Thyroid gland (tissue), 4 donors: ENCODE measurements at regions not wholly inside any gene's neighbourhood (a gene's known extent, or its start where the extent isn't known, plus 50 kb on each side); places are given as distances from the start of the nearest gene placed in this dataset.

ENCODE experiments used
- DNase-seq, 2 donors: peaks; one replicate each; pipeline ENCODE4 v3.0.0-alpha.2; 2019
- H3K27ac ChIP-seq, 3 donors: fragments of 200-600 bp; sonication (generic); 1 replicate in 2 of 3; 2 replicates in 1 of 3; pipeline ENCODE4 v1.5.1; 2016 to 2019; ENCODE audit warnings: mild to moderate bottlenecking in 1 of 3, moderate library complexity in 1 of 3
- H3K27me3 ChIP-seq: fragments of 200-600 bp; sonication (generic); one replicate; pipeline ENCODE4 v1.5.1; 2019
- H3K36me3 ChIP-seq, 2 donors: fragments of 200-600 bp; sonication (generic); one replicate each; pipeline ENCODE4 v1.5.1; 2016 to 2019
- H3K4me1 ChIP-seq, 2 donors: fragments of 200-600 bp; sonication (generic); one replicate each; pipeline ENCODE4 v1.5.1; 2017 to 2019
- H3K4me3 ChIP-seq, 3 donors: fragments of 200-600 bp; sonication (generic); replicated peaks in 1 of 3; 1 replicate in 2 of 3; 2 replicates in 1 of 3; pipeline ENCODE4 v1.5.1; 2016; ENCODE audit warnings: mild to moderate bottlenecking in 1 of 3
- H3K9me3 ChIP-seq: fragments of 200-600 bp; sonication (generic); one replicate; pipeline ENCODE4 v1.5.1; 2017
- CTCF ChIP-seq, 6 experiments: fragments of 200-600 bp in 3 of 6; fragments of 450-650 bp in 3 of 6; sonication (generic) in 3 of 6; IDR thresholded peaks; one replicate each; pipeline ENCODE4 v1.5.1; 2016 to 2019; ENCODE audit warnings: antibody characterized with exemption in 6 of 6, mild to moderate bottlenecking in 2 of 6, inconsistent platforms in 1 of 6, moderate library complexity in 1 of 6
- POLR2A ChIP-seq, 2 donors: fragments of 450-650 bp; IDR thresholded peaks; one replicate each; pipeline ENCODE4 v1.6.1; 2017; ENCODE audit warnings: antibody characterized with exemption in 2 of 2, mild to moderate bottlenecking in 2 of 2, moderate library complexity in 1 of 2
- WGBS, 2 donors: methylation state at CpG; one replicate each; pipeline ENCODE4 v1.1.5; 2017; 5-methylcytosine and 5-hydroxymethylcytosine counted together
- intact Hi-C: fragments of 100-400 bp; cut with DNase I; formaldehyde crosslinking; loops from one replicate; pipeline ENCODE4 v1.15.1; 2023

GRCh38 chr20:60371384-60371783, 413.2 kb downstream of the CDH26 start:
- H3K36me3 ChIP-seq, result no peaks in the 10 kb centered on the region
- no peak overlapping the region for H3K27ac ChIP-seq
- H3K4me1 ChIP-seq, result peaks cover 0 to 15% of the 10 kb centered on the region in 2 donors
- no peak overlapping the region for H3K4me3 ChIP-seq
- no peak for DNase-seq
- no peaks in the 10 kb centered on the region for H3K27me3 ChIP-seq
- 72 to 74% methylated on average over 6 of the region's 6 CpGs for WGBS, 2 donors
- intact Hi-C loops, result no loop called here
- no peak for TF ChIP-seq POLR2A (IDR thresholded peaks at IDR 0.05)
- no peak for TF ChIP-seq CTCF (IDR thresholded peaks at IDR 0.05)
- no peaks in the 10 kb centered on the region for H3K9me3 ChIP-seq

- WGBS, 2 donors, result 50 to 55% methylated on average over 1 of the region's 1 CpG
- H3K36me3 ChIP-seq, result no peaks in the 10 kb centered on the region
- no peak for TF ChIP-seq CTCF (IDR thresholded peaks at IDR 0.05)
- TF ChIP-seq POLR2A (IDR thresholded peaks at IDR 0.05), result no peak
- no peaks in the 10 kb centered on the region for H3K9me3 ChIP-seq
- H3K4me1 ChIP-seq, result peaks cover 0 to 15% of the 10 kb centered on the region in 2 donors
- intact Hi-C loops, result no loop called here
- no peak for DNase-seq
- no peak overlapping the region for H3K4me3 ChIP-seq
- H3K27ac ChIP-seq, result no peak overlapping the region
- H3K27me3 ChIP-seq, result no peaks in the 10 kb centered on the region
These were observed 414.1 kb downstream of the CDH26 start for GRCh38 chr20:60372275-60372674.

- intact Hi-C loops, result no loop called here
- no peaks in the 10 kb centered on the region for H3K27me3 ChIP-seq
- 67 to 71% methylated on average over 3 to 4 of the region's 4 CpGs for WGBS, 2 donors
These were observed 414.6 kb downstream of the CDH26 start for GRCh38 chr20:60372822-60373221.

GRCh38 chr20:60378620-60379019, 420.4 kb downstream of the CDH26 start:
- intact Hi-C loops, result no loop called here
- TF ChIP-seq CTCF (IDR thresholded peaks at IDR 0.05) (no peak), POLR2A (IDR thresholded peaks at IDR 0.05) (no peak)
- H3K4me1 ChIP-seq, result no peaks in the 10 kb centered on the region

More at GRCh38 chr20:60372822-60373221, 414.6 kb downstream of the CDH26 start:
- DNase-seq, result no peak
- H3K4me1 ChIP-seq, result peaks cover 0 to 15% of the 10 kb centered on the region in 2 donors
- no peak overlapping the region for H3K4me3 ChIP-seq
- no peak for TF ChIP-seq CTCF (IDR thresholded peaks at IDR 0.05)
- TF ChIP-seq POLR2A (IDR thresholded peaks at IDR 0.05), result no peak
- no peak overlapping the region for H3K27ac ChIP-seq
- no peaks in the 10 kb centered on the region for H3K36me3 ChIP-seq
- no peaks in the 10 kb centered on the region for H3K9me3 ChIP-seq

GRCh38 chr20:60381643-60382400, 423.6 kb downstream of the CDH26 start:
- H3K27ac ChIP-seq, result no peak overlapping the region
- H3K4me1 ChIP-seq, result no peaks in the 10 kb centered on the region
- H3K4me3 ChIP-seq, result no peak overlapping the region
- H3K36me3 ChIP-seq, result no peaks in the 10 kb centered on the region
- no peaks in the 10 kb centered on the region for H3K9me3 ChIP-seq
- no peak for TF ChIP-seq CTCF (IDR thresholded peaks at IDR 0.05)
- TF ChIP-seq POLR2A (IDR thresholded peaks at IDR 0.05), result no peak
- DNase-seq, result no peak
- intact Hi-C loops, result no loop called here
- 85 to 86% methylated on average over 3 of the region's 3 CpGs for WGBS, 2 donors
- H3K27me3 ChIP-seq, result no peaks in the 10 kb centered on the region

More at GRCh38 chr20:60378620-60379019, 420.4 kb downstream of the CDH26 start:
- no peaks in the 10 kb centered on the region for H3K36me3 ChIP-seq
- no peaks in the 10 kb centered on the region for H3K9me3 ChIP-seq
- no peak for DNase-seq
- H3K27ac ChIP-seq, result no peak overlapping the region
- no peaks in the 10 kb centered on the region for H3K27me3 ChIP-seq
- no peak overlapping the region for H3K4me3 ChIP-seq
